ENCODE measurements at regions not wholly inside any gene's neighbourhood (a gene's known extent, or its start where the extent isn't known, plus 50 kb on each side); places are given as distances from the start of the nearest gene placed in this dataset.

- H3K9me3 ChIP-seq (ENCODE audit: control insufficient read depth, insufficient read depth, low read depth, low read length), result no peaks in the 10 kb centered on the region
- no peaks in the 10 kb centered on the region for H3K36me3 ChIP-seq (ENCODE audit: control insufficient read depth, insufficient read depth, low read length)
- no peaks in the 10 kb centered on the region for H3K4me1 ChIP-seq (ENCODE audit: control insufficient read depth, insufficient read depth, low read length)
- H3K9ac ChIP-seq (ENCODE audit: low read length), result no peak overlapping the region
- no peak overlapping the region for H3K4me3 ChIP-seq (ENCODE audit: low read depth, low read length)
- H3K27me3 ChIP-seq (ENCODE audit: control insufficient read depth, insufficient read depth, low read length), result no peaks in the 10 kb centered on the region
- H3K27ac ChIP-seq (ENCODE audit: low read depth, low read length), result no peak overlapping the region
These were observed 388.0 kb downstream of the SETD4 start for GRCh38 chr21:35672313-35672712.

GRCh38 chr21:35664683-35665082 lies 395.6 kb downstream of the SETD4 start:
- H3K4me1 ChIP-seq (ENCODE audit: control insufficient read depth, insufficient read depth, low read length), result no peaks in the 10 kb centered on the region
- no peaks in the 10 kb centered on the region for H3K36me3 ChIP-seq (ENCODE audit: control insufficient read depth, insufficient read depth, low read length)
- H3K27ac ChIP-seq (ENCODE audit: low read depth, low read length), result no peak overlapping the region
- H3K4me3 ChIP-seq (ENCODE audit: low read depth, low read length), result no peak overlapping the region
- no peak overlapping the region for H3K9ac ChIP-seq (ENCODE audit: low read length)
- H3K9me3 ChIP-seq (ENCODE audit: control insufficient read depth, insufficient read depth, low read depth, low read length), result no peaks in the 10 kb centered on the region
- H3K27me3 ChIP-seq (ENCODE audit: control insufficient read depth, insufficient read depth, low read length), result no peaks in the 10 kb centered on the region

- H3K36me3 ChIP-seq (ENCODE audit: control insufficient read depth, insufficient read depth, low read length), result no peaks in the 10 kb centered on the region
- H3K27ac ChIP-seq (ENCODE audit: low read depth, low read length), result no peak overlapping the region
- H3K9me3 ChIP-seq (ENCODE audit: control insufficient read depth, insufficient read depth, low read depth, low read length), result no peaks in the 10 kb centered on the region
- H3K27me3 ChIP-seq (ENCODE audit: control insufficient read depth, insufficient read depth, low read length), result no peaks in the 10 kb centered on the region
- H3K9ac ChIP-seq (ENCODE audit: low read length), result no peak overlapping the region
- no peaks in the 10 kb centered on the region for H3K4me1 ChIP-seq (ENCODE audit: control insufficient read depth, insufficient read depth, low read length)
- H3K4me3 ChIP-seq (ENCODE audit: low read depth, low read length), result no peak overlapping the region
These were observed 396.3 kb downstream of the SETD4 start for GRCh38 chr21:35663856-35664606.

- no peaks in the 10 kb centered on the region for H3K36me3 ChIP-seq (ENCODE audit: control insufficient read depth, insufficient read depth, low read length)
- H3K9ac ChIP-seq (ENCODE audit: low read length), result no peak overlapping the region
- no peaks in the 10 kb centered on the region for H3K27me3 ChIP-seq (ENCODE audit: control insufficient read depth, insufficient read depth, low read length)
- H3K4me3 ChIP-seq (ENCODE audit: low read depth, low read length), result no peak overlapping the region
- no peak overlapping the region for H3K27ac ChIP-seq (ENCODE audit: low read depth, low read length)
- H3K4me1 ChIP-seq (ENCODE audit: control insufficient read depth, insufficient read depth, low read length), result no peaks in the 10 kb centered on the region
- 0 out of 2 replicates have a peak, but pooled peaks cover 5% of the 10 kb centered on the region for H3K9me3 ChIP-seq (ENCODE audit: control insufficient read depth, insufficient read depth, low read depth, low read length)
These were observed 402.1 kb downstream of the SETD4 start for GRCh38 chr21:35658242-35658641.

GRCh38 chr21:35652872-35653271 lies 407.5 kb downstream of the SETD4 start:
- H3K27ac ChIP-seq (ENCODE audit: low read depth, low read length), result no peak overlapping the region
- 0 out of 2 replicates have a peak, but pooled peaks cover 5% of the 10 kb centered on the region for H3K9me3 ChIP-seq (ENCODE audit: control insufficient read depth, insufficient read depth, low read depth, low read length)
- H3K27me3 ChIP-seq (ENCODE audit: control insufficient read depth, insufficient read depth, low read length), result no peaks in the 10 kb centered on the region
- no peaks in the 10 kb centered on the region for H3K36me3 ChIP-seq (ENCODE audit: control insufficient read depth, insufficient read depth, low read length)
- peaks cover 11% of the 10 kb centered on the region for H3K4me1 ChIP-seq (ENCODE audit: control insufficient read depth, insufficient read depth, low read length)
- no peak overlapping the region for H3K9ac ChIP-seq (ENCODE audit: low read length)
- H3K4me3 ChIP-seq (ENCODE audit: low read depth, low read length), result no peak overlapping the region

GRCh38 chr21:35652196-35652595 lies 408.1 kb downstream of the SETD4 start:
- Histone ChIP-seq H3K4me1 (ENCODE audit: control insufficient read depth, insufficient read depth, low read length) (peaks cover 11% of the 10 kb centered on the region), H3K9ac (ENCODE audit: low read length) (no peak overlapping the region), H3K9me3 (ENCODE audit: control insufficient read depth, insufficient read depth, low read depth, low read length) (0 out of 2 replicates have a peak, but pooled peaks cover 4% of the 10 kb centered on the region), H3K4me3 (ENCODE audit: low read depth, low read length) (no peak overlapping the region), H3K27me3 (ENCODE audit: control insufficient read depth, insufficient read depth, low read length) (no peaks in the 10 kb centered on the region), H3K27ac (ENCODE audit: low read depth, low read length) (no peak overlapping the region), H3K36me3 (ENCODE audit: control insufficient read depth, insufficient read depth, low read length) (no peaks in the 10 kb centered on the region)

GRCh38 chr21:35651196-35651595 lies 409.1 kb downstream of the SETD4 start:
- H3K9me3 ChIP-seq (ENCODE audit: control insufficient read depth, insufficient read depth, low read depth, low read length), result no peaks in the 10 kb centered on the region
- H3K9ac ChIP-seq (ENCODE audit: low read length), result no peak overlapping the region
- no peak overlapping the region for H3K4me3 ChIP-seq (ENCODE audit: low read depth, low read length)
- H3K4me1 ChIP-seq (ENCODE audit: control insufficient read depth, insufficient read depth, low read length), result peaks cover 11% of the 10 kb centered on the region
- H3K27me3 ChIP-seq (ENCODE audit: control insufficient read depth, insufficient read depth, low read length), result no peaks in the 10 kb centered on the region
- no peaks in the 10 kb centered on the region for H3K36me3 ChIP-seq (ENCODE audit: control insufficient read depth, insufficient read depth, low read length)
- no peak overlapping the region for H3K27ac ChIP-seq (ENCODE audit: low read depth, low read length)

GRCh38 chr21:35649186-35649585 lies 411.1 kb downstream of the SETD4 start:
- Histone ChIP-seq H3K4me1 (ENCODE audit: control insufficient read depth, insufficient read depth, low read length) (peaks cover 11% of the 10 kb centered on the region), H3K9ac (ENCODE audit: low read length) (no peak overlapping the region), H3K27me3 (ENCODE audit: control insufficient read depth, insufficient read depth, low read length) (no peaks in the 10 kb centered on the region), H3K9me3 (ENCODE audit: control insufficient read depth, insufficient read depth, low read depth, low read length) (no peaks in the 10 kb centered on the region), H3K4me3 (ENCODE audit: low read depth, low read length) (no peak overlapping the region), H3K36me3 (ENCODE audit: control insufficient read depth, insufficient read depth, low read length) (no peaks in the 10 kb centered on the region), H3K27ac (ENCODE audit: low read depth, low read length) (no peak overlapping the region)

- Histone ChIP-seq H3K4me1 (ENCODE audit: control insufficient read depth, insufficient read depth, low read length) (peaks cover 11% of the 10 kb centered on the region), H3K9ac (ENCODE audit: low read length) (no peak overlapping the region), H3K36me3 (ENCODE audit: control insufficient read depth, insufficient read depth, low read length) (no peaks in the 10 kb centered on the region), H3K9me3 (ENCODE audit: control insufficient read depth, insufficient read depth, low read depth, low read length) (no peaks in the 10 kb centered on the region), H3K27ac (ENCODE audit: low read depth, low read length) (no peak overlapping the region), H3K4me3 (ENCODE audit: low read depth, low read length) (no peak overlapping the region), H3K27me3 (ENCODE audit: control insufficient read depth, insufficient read depth, low read length) (no peaks in the 10 kb centered on the region)
These were observed 411.8 kb downstream of the SETD4 start for GRCh38 chr21:35648512-35648911.

GRCh38 chr21:35646606-35647005 lies 413.7 kb downstream of the SETD4 start:
- peaks cover 11% of the 10 kb centered on the region for H3K4me1 ChIP-seq (ENCODE audit: control insufficient read depth, insufficient read depth, low read length)
- H3K9ac ChIP-seq (ENCODE audit: low read length), result no peak overlapping the region
- H3K4me3 ChIP-seq (ENCODE audit: low read depth, low read length), result no peak overlapping the region
- H3K36me3 ChIP-seq (ENCODE audit: control insufficient read depth, insufficient read depth, low read length), result no peaks in the 10 kb centered on the region
- H3K27me3 ChIP-seq (ENCODE audit: control insufficient read depth, insufficient read depth, low read length), result no peaks in the 10 kb centered on the region
- no peak overlapping the region for H3K27ac ChIP-seq (ENCODE audit: low read depth, low read length)
- no peaks in the 10 kb centered on the region for H3K9me3 ChIP-seq (ENCODE audit: control insufficient read depth, insufficient read depth, low read depth, low read length)

- no peaks in the 10 kb centered on the region for H3K27me3 ChIP-seq (ENCODE audit: control insufficient read depth, insufficient read depth, low read length)
- H3K36me3 ChIP-seq (ENCODE audit: control insufficient read depth, insufficient read depth, low read length), result no peaks in the 10 kb centered on the region
- H3K9ac ChIP-seq (ENCODE audit: low read length), result no peak overlapping the region
- H3K4me1 ChIP-seq (ENCODE audit: control insufficient read depth, insufficient read depth, low read length), result peaks cover 11% of the 10 kb centered on the region
- no peaks in the 10 kb centered on the region for H3K9me3 ChIP-seq (ENCODE audit: control insufficient read depth, insufficient read depth, low read depth, low read length)
- no peak overlapping the region for H3K27ac ChIP-seq (ENCODE audit: low read depth, low read length)
- H3K4me3 ChIP-seq (ENCODE audit: low read depth, low read length), result no peak overlapping the region
These were observed 414.3 kb downstream of the SETD4 start for GRCh38 chr21:35645991-35646390.
